Fibroblast of skin of back (primary cell): ENCODE measurements at regions not wholly inside any gene's neighbourhood (a gene's known extent, or its start where the extent isn't known, plus 50 kb on each side); places are given as distances from the start of the nearest gene placed in this dataset.

Source experiments
- DNase-seq: peaks from one replicate; pipeline ENCODE4 v3.0.0-alpha.2; 2013

- DNase-seq: no peak
Measured at GRCh38 chr9:109953300-109953699, 173.3 kb downstream of the PALM2AKAP2 start.

GRCh38 chr9:109953813-109954497 is 174.0 kb downstream of the PALM2AKAP2 start:
- DNase-seq: no peak

- no peak for DNase-seq
Measured at GRCh38 chr9:109956717-109957440, 176.9 kb downstream of the PALM2AKAP2 start.

GRCh38 chr9:109959679-109960078 is 179.7 kb downstream of the PALM2AKAP2 start:
- no peak for DNase-seq

- DNase-seq: no peak
Measured at GRCh38 chr9:109961626-109962025, 181.6 kb downstream of the PALM2AKAP2 start.

GRCh38 chr9:109962215-109962614 is 182.2 kb downstream of the PALM2AKAP2 start:
- DNase-seq: no peak

GRCh38 chr9:109963079-109963478 is 183.1 kb downstream of the PALM2AKAP2 start:
- no peak for DNase-seq

- no peak for DNase-seq
Measured at GRCh38 chr9:109966643-109967368, 186.8 kb downstream of the PALM2AKAP2 start.

- DNase-seq: no peak
Measured at GRCh38 chr9:109967651-109968642, 187.9 kb downstream of the PALM2AKAP2 start.

GRCh38 chr9:109969011-109969410 is 189.0 kb downstream of the PALM2AKAP2 start:
- no peak for DNase-seq

- no peak for DNase-seq
Measured at GRCh38 chr9:109969573-109970237, 189.7 kb downstream of the PALM2AKAP2 start.

- DNase-seq: no peak
Measured at GRCh38 chr9:109971226-109971625, 191.2 kb downstream of the PALM2AKAP2 start.

- DNase-seq: no peak
Measured at GRCh38 chr9:109972026-109972882, 192.3 kb downstream of the PALM2AKAP2 start.

- no peak for DNase-seq
Measured at GRCh38 chr9:109973336-109973735, 193.3 kb downstream of the PALM2AKAP2 start.

GRCh38 chr9:109974143-109974917 is 194.3 kb downstream of the PALM2AKAP2 start:
- no peak for DNase-seq

- no peak for DNase-seq
Measured at GRCh38 chr9:109974918-109975276, 194.9 kb downstream of the PALM2AKAP2 start.

- peak; percentile 51 for DNase-seq
Measured at GRCh38 chr9:109975574-109976295, 195.7 kb downstream of the PALM2AKAP2 start.

GRCh38 chr9:109976303-109976702 is 196.3 kb downstream of the PALM2AKAP2 start:
- no peak for DNase-seq

GRCh38 chr9:109977521-109977920 is 197.5 kb downstream of the PALM2AKAP2 start:
- DNase-seq: no peak
